DMS79 (cell line): ENCODE measurements at regions not wholly inside any gene's neighbourhood (a gene's known extent, or its start where the extent isn't known, plus 50 kb on each side); places are given as distances from the start of the nearest gene placed in this dataset.
"Not testable (repeated sequence)": the region's sequence is repeated elsewhere in the genome, so short reads cannot be mapped to it uniquely, and the experiment has no call there.

ENCODE experiments used
- DNase-seq: peaks from one replicate; lab custom pipeline; 2025; lab: John Stamatoyannopoulos, UW

- DNase-seq = no peak
Observed at GRCh38 chr14:39668449-39668848, 236.2 kb upstream of the FBXO33 start.

- no peak for DNase-seq
Observed at GRCh38 chr14:39666386-39666785, 234.2 kb upstream of the FBXO33 start.

GRCh38 chr14:39665075-39665475 lies 232.8 kb upstream of the FBXO33 start:
- DNase-seq = no peak

GRCh38 chr14:39664646-39665045 lies 232.4 kb upstream of the FBXO33 start:
- DNase-seq = no peak

GRCh38 chr14:39641224-39641623 lies 209.0 kb upstream of the FBXO33 start:
- DNase-seq = no peak

GRCh38 chr14:39639009-39639408 lies 206.8 kb upstream of the FBXO33 start:
- DNase-seq = not testable (repeated sequence)

GRCh38 chr14:39628087-39628486 lies 195.9 kb upstream of the FBXO33 start:
- no peak for DNase-seq

- DNase-seq = no peak
Observed at GRCh38 chr14:39626589-39627576, 194.7 kb upstream of the FBXO33 start.

- DNase-seq = no peak
Observed at GRCh38 chr14:39621678-39622077, 189.4 kb upstream of the FBXO33 start.

- DNase-seq = no peak
Observed at GRCh38 chr14:39621223-39621622, 189.0 kb upstream of the FBXO33 start.

GRCh38 chr14:39617537-39617936 lies 185.3 kb upstream of the FBXO33 start:
- DNase-seq = no peak

- DNase-seq = peak; percentile 20
Observed at GRCh38 chr14:39615352-39615751, 183.1 kb upstream of the FBXO33 start.

- no peak for DNase-seq
Observed at GRCh38 chr14:39614297-39614923, 182.2 kb upstream of the FBXO33 start.

GRCh38 chr14:39609119-39609518 lies 176.9 kb upstream of the FBXO33 start:
- DNase-seq = no peak

GRCh38 chr14:39607978-39608377 lies 175.7 kb upstream of the FBXO33 start:
- no peak for DNase-seq

- no peak for DNase-seq
Observed at GRCh38 chr14:39603942-39604341, 171.7 kb upstream of the FBXO33 start.

GRCh38 chr14:39593377-39593776 lies 161.1 kb upstream of the FBXO33 start:
- DNase-seq = no peak

GRCh38 chr14:39592116-39592789 lies 160.0 kb upstream of the FBXO33 start:
- DNase-seq = peak; percentile 10

GRCh38 chr14:39589882-39590281 lies 157.6 kb upstream of the FBXO33 start:
- not testable (repeated sequence) for DNase-seq

- no peak for DNase-seq
Observed at GRCh38 chr14:39582028-39582654, 149.9 kb upstream of the FBXO33 start.

- DNase-seq = no peak
Observed at GRCh38 chr14:39581474-39581873, 149.2 kb upstream of the FBXO33 start.

- DNase-seq = no peak
Observed at GRCh38 chr14:39580696-39581095, 148.5 kb upstream of the FBXO33 start.
